Activated effector memory CD4-positive, alpha-beta T cell treated with anti-CD3 and anti-CD28 coated beads, Interleukin-2, amount 50 U/mL, for 16 hours (primary cell): ENCODE measurements at regions not wholly inside any gene's neighbourhood (a gene's known extent, or its start where the extent isn't known, plus 50 kb on each side); places are given as distances from the start of the nearest gene placed in this dataset.
"Not testable (repeated sequence)": the region's sequence is repeated elsewhere in the genome, so short reads cannot be mapped to it uniquely, and the experiment has no call there.

Experiments
- DNase-seq: peaks from one replicate; pipeline ENCODE4 v3.0.0-alpha.2; 2020

GRCh38 chr5:89087551-89088318 is 204.8 kb upstream of the MEF2C start:
- no peak for DNase-seq

- DNase-seq, result no peak
Measured at GRCh38 chr5:89087128-89087527, 204.1 kb upstream of the MEF2C start.

GRCh38 chr5:89086390-89087086 is 203.6 kb upstream of the MEF2C start:
- DNase-seq, result no peak

- DNase-seq, result no peak
Measured at GRCh38 chr5:89083791-89084190, 200.8 kb upstream of the MEF2C start.

GRCh38 chr5:89081360-89081759 is 198.4 kb upstream of the MEF2C start:
- no peak for DNase-seq

- DNase-seq, result no peak
Measured at GRCh38 chr5:89080467-89081116, 197.6 kb upstream of the MEF2C start.

GRCh38 chr5:89072842-89073672 is 190.1 kb upstream of the MEF2C start:
- no peak for DNase-seq

- DNase-seq, result no peak
Measured at GRCh38 chr5:89071941-89072331, 189.0 kb upstream of the MEF2C start.

GRCh38 chr5:89071101-89071940 is 188.3 kb upstream of the MEF2C start:
- DNase-seq, result no peak

GRCh38 chr5:89069591-89069990 is 186.6 kb upstream of the MEF2C start:
- DNase-seq, result no peak

- DNase-seq, result no peak
Measured at GRCh38 chr5:89067362-89067761, 184.4 kb upstream of the MEF2C start.

- DNase-seq, result no peak
Measured at GRCh38 chr5:89065919-89066318, 182.9 kb upstream of the MEF2C start.

GRCh38 chr5:89064736-89065135 is 181.8 kb upstream of the MEF2C start:
- no peak for DNase-seq

- no peak for DNase-seq
Measured at GRCh38 chr5:89064054-89064453, 181.1 kb upstream of the MEF2C start.

- DNase-seq, result no peak
Measured at GRCh38 chr5:89060768-89061167, 177.8 kb upstream of the MEF2C start.

GRCh38 chr5:89059274-89059673 is 176.3 kb upstream of the MEF2C start:
- no peak for DNase-seq

GRCh38 chr5:89055695-89056085 is 172.7 kb upstream of the MEF2C start:
- DNase-seq, result no peak

- no peak for DNase-seq
Measured at GRCh38 chr5:89055015-89055694, 172.2 kb upstream of the MEF2C start.

- no peak for DNase-seq
Measured at GRCh38 chr5:89053547-89053946, 170.6 kb upstream of the MEF2C start.

GRCh38 chr5:89050062-89050461 is 167.1 kb upstream of the MEF2C start:
- not testable (repeated sequence) for DNase-seq

GRCh38 chr5:89047571-89047970 is 164.6 kb upstream of the MEF2C start:
- no peak for DNase-seq

- DNase-seq, result no peak
Measured at GRCh38 chr5:89045216-89045615, 162.2 kb upstream of the MEF2C start.
